ENCODE measurements at regions not wholly inside any gene's neighbourhood (a gene's known extent, or its start where the extent isn't known, plus 50 kb on each side); places are given as distances from the start of the nearest gene placed in this dataset.

- H3K36me3 Mint-ChIP-seq (ENCODE audit: insufficient read depth) = no peaks in the 10 kb centered on the region
- H3K9me3 Mint-ChIP-seq (ENCODE audit: low read depth) = no peaks in the 10 kb centered on the region
- H3K27ac Mint-ChIP-seq = no peak overlapping the region
- TF ChIP-seq CTCF (IDR thresholded peaks at IDR 0.05; ENCODE audit: unreplicated experiment) = no peak
- no peak overlapping the region for H3K4me3 Mint-ChIP-seq (ENCODE audit: low read depth)
- peaks cover 33% of the 10 kb centered on the region for H3K27me3 Mint-ChIP-seq
- no peak for DNase-seq (ENCODE audit: low spot score, unreplicated experiment)
- H3K4me1 Mint-ChIP-seq (ENCODE audit: low read depth) = peaks cover 11% of the 10 kb centered on the region
Measured at GRCh38 chr5:2989517-2989916, 238.0 kb upstream of the IRX2 start.

GRCh38 chr5:2986301-2986700, 234.8 kb upstream of the IRX2 start:
- Mint-ChIP-seq H3K27me3 (peaks cover 23% of the 10 kb centered on the region), H3K36me3 (ENCODE audit: insufficient read depth) (no peaks in the 10 kb centered on the region), H3K4me3 (ENCODE audit: low read depth) (no peak overlapping the region), H3K9me3 (ENCODE audit: low read depth) (no peaks in the 10 kb centered on the region), H3K4me1 (ENCODE audit: low read depth) (peaks cover 3% of the 10 kb centered on the region), H3K27ac (no peak overlapping the region)
- TF ChIP-seq CTCF (IDR thresholded peaks at IDR 0.05; ENCODE audit: unreplicated experiment) = no peak
- DNase-seq (ENCODE audit: low spot score, unreplicated experiment) = no peak

- no peak overlapping the region for H3K4me3 Mint-ChIP-seq (ENCODE audit: low read depth)
- H3K9me3 Mint-ChIP-seq (ENCODE audit: low read depth) = no peaks in the 10 kb centered on the region
Measured at GRCh38 chr5:2985718-2986117, 234.2 kb upstream of the IRX2 start.

GRCh38 chr5:2983583-2984300, 232.3 kb upstream of the IRX2 start:
- Mint-ChIP-seq H3K9me3 (ENCODE audit: low read depth) (no peaks in the 10 kb centered on the region), H3K4me3 (ENCODE audit: low read depth) (no peak overlapping the region), H3K27me3 (peaks cover 19% of the 10 kb centered on the region), H3K27ac (no peak overlapping the region), H3K36me3 (ENCODE audit: insufficient read depth) (no peaks in the 10 kb centered on the region), H3K4me1 (ENCODE audit: low read depth) (no peaks in the 10 kb centered on the region)
- DNase-seq (ENCODE audit: low spot score, unreplicated experiment) = no peak
- no peak for TF ChIP-seq CTCF (IDR thresholded peaks at IDR 0.05; ENCODE audit: unreplicated experiment)

More at GRCh38 chr5:2985718-2986117, 234.2 kb upstream of the IRX2 start:
- Mint-ChIP-seq H3K27me3 (peaks cover 23% of the 10 kb centered on the region), H3K27ac (no peak overlapping the region), H3K4me1 (ENCODE audit: low read depth) (no peaks in the 10 kb centered on the region), H3K36me3 (ENCODE audit: insufficient read depth) (no peaks in the 10 kb centered on the region)
- DNase-seq (ENCODE audit: low spot score, unreplicated experiment) = no peak
- TF ChIP-seq CTCF (IDR thresholded peaks at IDR 0.05; ENCODE audit: unreplicated experiment) = no peak

- peaks cover 7% of the 10 kb centered on the region for H3K9me3 Mint-ChIP-seq (ENCODE audit: low read depth)
- no peaks in the 10 kb centered on the region for H3K4me1 Mint-ChIP-seq (ENCODE audit: low read depth)
- DNase-seq (ENCODE audit: low spot score, unreplicated experiment) = no peak
- no peaks in the 10 kb centered on the region for H3K36me3 Mint-ChIP-seq (ENCODE audit: insufficient read depth)
- no peak overlapping the region for H3K27ac Mint-ChIP-seq
- H3K4me3 Mint-ChIP-seq (ENCODE audit: low read depth) = no peak overlapping the region
- TF ChIP-seq CTCF (IDR thresholded peaks at IDR 0.05; ENCODE audit: unreplicated experiment) = no peak
- H3K27me3 Mint-ChIP-seq = peaks cover 21% of the 10 kb centered on the region
Measured at GRCh38 chr5:2981652-2982051, 230.2 kb upstream of the IRX2 start.
